ENCODE measurements at regions not wholly inside any gene's neighbourhood (a gene's known extent, or its start where the extent isn't known, plus 50 kb on each side); places are given as distances from the start of the nearest gene placed in this dataset.

DNA sequence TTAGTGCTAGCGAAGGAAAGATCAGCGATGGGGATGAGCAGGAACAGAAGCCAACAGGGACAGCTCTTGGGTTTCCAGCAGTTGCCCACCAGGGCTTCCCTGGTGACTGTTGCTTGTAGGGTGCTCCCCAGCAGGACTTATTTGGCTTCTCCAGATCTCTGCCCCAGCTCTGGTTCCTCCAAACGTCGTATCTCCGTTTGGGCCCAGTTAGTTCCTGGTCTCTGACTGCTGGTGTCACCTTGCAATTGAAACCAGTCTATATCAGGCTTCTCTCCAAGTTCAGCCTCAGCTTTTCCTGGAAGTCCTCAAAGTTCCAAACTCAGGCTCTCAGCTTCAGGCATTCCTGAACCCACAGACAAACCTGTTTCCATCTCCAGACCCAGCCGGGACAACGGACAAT lies 70.8 kb upstream of the NXT1 start:
- no peak for DNase-seq (ENCODE audit: low read depth in 3 of 3)

DNA sequence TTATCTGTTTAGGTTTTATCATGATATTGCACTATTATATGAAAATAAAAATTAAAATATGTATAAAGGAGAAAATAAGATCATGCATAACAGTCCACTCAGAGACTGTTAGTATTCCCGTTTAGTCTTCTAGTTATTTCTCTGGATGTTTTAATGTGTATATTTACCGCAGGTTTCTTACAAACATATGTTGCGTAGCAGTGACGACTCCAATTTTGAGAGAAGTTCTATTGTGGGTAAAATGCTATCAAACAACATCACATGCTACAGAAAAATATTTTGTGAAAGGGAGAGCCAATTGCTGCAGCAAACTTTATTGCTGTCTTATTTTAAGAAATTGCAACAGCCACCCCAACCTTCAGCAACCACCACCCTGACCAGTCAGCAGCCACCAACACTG lies 72.4 kb upstream of the NXT1 start:
- DNase-seq (ENCODE audit: low read depth in 3 of 3) = no peak

GRCh38 chr20:23277316-23277715 lies 73.3 kb upstream of the NXT1 start:
- DNase-seq (ENCODE audit: low read depth in 3 of 3) = no peak

GRCh38 chr20:23273776-23274175 lies 76.8 kb upstream of the NXT1 start:
- DNase-seq (ENCODE audit: low read depth in 3 of 3) = no peak

DNA sequence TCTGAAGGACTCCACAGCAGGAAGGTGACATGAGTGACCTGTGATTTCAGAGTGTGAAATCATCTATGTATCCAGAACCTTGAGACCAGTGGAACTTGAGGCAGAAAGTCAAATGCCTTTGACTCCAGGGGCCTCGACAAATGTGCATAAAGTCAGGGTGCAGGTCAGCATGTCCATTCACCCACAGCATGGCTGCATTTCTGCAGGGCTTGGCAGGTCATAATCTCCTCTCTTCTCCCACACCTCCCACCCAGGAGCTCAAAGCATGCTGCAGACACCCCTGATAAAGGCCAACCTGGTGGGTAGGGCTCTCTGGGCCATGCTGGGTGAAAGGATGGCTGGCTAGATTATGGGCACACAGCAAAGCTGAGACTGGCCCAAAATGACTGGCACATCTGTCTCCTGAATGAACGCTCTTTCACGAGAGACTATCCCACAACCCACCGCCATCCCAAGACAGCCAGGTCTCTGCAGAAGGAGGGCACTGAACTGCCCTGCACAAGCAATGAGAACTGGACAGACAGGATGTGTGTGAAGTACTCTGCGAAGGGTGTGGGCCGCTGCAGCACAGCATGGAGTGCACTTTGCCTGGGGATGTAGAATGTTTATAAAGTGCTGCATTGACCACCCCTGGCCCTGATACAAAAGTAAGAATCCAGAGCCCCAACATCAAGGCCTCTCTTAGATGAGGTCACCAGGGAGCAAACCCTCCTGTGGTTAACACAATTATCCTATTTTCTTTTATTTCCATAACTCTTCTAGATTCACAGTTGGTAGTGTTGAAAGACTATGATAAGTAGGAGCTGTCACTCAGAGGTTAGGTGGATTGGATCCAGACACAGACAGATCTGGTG lies 78.2 kb upstream of the NXT1 start:
- DNase-seq (ENCODE audit: low read depth in 3 of 3) = no peak

DNA sequence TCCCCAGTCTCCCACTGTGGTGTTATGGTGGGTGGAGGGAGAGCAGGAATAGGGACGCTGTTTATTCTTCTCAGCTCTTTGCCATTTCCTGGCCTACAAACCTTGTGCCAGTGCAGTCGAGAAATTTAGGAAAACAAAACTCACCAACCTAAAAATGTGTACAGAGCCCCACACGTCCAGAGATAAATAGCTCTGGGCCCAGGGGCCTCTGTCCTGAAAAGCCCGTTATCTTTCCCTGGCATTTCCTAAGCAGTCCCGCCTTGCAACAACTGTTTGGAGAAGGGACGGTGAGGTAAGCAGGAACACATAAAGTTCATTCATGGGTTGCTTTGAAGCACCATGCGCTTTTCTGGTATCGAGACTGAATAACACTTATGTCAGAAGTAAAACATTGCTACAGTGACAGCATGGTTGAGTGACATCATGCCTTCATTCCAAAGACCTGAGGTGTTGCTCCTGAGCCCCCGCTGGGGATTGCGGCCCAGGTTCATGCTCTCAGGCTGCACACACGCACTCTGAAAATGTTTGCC lies 80.1 kb upstream of the NXT1 start:
- DNase-seq (ENCODE audit: low read depth in 3 of 3) = no peak

DNA sequence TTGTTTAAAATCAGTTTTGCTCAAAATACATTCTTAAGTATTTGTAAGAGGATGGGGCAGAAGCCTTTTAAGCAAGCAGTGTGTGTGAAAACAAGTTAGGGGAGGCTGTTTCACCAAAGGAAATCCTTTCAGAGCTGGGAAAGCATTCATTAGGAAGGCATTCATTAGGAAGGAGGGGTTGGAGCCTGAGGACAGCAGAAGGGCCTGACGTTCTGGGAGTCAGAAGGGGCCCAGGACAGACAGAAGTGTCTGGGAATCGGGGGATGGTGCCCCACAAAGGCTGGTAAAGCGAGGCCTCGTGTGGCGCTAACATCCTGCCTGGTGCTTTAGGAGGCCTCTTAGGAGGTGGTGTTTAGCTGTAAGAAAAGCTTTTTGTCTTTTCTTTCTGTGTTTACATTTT lies 80.6 kb upstream of the NXT1 start:
- no peak for DNase-seq (ENCODE audit: low read depth in 3 of 3)

GRCh38 chr20:23268792-23269354 lies 81.7 kb upstream of the NXT1 start:
- DNase-seq (ENCODE audit: low read depth in 3 of 3) = no peak

DNA sequence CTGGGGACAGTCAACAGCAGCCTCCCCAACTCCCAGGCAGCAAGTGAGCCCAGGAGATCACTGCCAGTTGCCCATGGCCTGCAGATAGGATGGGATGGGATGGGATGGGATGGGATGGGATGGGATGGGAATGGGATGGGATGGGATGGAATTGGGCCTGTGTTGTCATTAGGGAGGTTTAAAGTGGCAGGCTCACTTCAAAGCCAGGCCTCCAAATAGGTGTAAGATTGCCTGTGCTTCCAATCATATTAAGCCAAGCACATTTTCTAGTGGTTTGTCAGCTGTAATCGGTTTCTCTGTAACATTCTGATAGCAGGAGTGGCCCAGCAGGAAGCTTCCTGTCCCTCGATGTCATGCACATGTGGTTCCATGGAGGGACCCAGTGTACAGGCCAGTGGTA lies 82.7 kb upstream of the NXT1 start:
- no peak for DNase-seq (ENCODE audit: low read depth in 3 of 3)

DNA sequence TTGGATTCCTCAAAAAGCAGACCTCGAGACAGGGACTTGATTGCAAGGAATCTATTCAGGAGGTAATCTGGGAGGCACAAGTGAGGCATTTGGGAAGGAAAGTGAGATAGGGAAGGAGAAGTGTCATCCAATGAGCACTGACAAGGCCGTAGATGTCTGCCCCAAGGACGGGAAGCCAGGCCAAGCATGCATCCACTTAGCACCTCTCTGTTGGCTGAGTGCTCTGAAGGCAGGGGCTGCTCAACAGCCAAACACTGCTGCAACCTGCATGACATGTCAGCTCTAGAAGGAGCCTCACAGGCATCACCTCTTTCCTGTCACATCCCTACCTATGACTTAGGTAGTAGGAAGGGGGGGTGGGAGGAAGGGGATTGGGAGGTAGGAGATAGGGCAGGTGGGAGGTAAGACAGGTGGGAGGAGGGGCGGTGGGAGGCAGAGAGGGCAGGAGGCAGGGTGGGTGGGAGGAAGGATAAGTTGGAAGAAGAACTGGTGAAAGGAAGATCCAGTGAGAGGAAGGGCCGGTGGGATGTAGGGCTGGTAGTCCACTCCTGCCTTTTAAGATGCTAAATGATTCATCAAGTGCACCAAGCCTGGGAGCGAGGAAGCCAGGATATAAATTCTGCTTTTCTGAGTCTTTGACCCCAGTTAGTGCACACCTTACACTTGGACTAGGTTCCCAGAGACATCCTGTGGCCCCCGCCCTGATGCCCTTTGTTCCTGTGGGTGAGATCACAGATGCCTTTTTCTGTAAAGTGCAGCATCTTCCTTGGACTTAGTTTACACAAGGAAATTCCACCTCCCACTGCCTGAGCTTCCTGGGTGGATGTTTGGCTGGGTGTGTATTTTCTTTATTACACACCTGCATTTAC lies 83.8 kb upstream of the NXT1 start:
- DNase-seq (ENCODE audit: low read depth in 3 of 3) = no peak

DNA sequence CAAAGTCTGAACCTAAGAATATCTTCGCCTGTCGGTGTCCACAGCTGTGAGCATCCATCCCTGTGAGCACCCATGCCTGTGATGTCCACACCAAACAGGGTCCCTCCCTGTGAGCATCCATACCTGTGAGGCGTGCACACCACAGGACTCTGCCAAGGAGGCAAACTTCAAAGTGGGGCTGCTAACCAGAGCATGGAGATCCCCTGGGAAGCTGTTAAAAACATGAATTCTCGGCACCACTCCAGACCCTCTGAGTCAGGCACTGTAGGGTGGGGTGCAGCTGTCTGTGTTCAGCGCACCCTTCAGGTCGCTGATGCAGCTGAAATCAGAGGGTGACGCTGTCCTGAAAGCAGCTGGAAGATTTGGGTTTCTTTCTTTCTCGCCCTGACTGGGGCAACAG lies 85.4 kb upstream of the NXT1 start:
- no peak for DNase-seq (ENCODE audit: low read depth in 3 of 3)

DNA sequence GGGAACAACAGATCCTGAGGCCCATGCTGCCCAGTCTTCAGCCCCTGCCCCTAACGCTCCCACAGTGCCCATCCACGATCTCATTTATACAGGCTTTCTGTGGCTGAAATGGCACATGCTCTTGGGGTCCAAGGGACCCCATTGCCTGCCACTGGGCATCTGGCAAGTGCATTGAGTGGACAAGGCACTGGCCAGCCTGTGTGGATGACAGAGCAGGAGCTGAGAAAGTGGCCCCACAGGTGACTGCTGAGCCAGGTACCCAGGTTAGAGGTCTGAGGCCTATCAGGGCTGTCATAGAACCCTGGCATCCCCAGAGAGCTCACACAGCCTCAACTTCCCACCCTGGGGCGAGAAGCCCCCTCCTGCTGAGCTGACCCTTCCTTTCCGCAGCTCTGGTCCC lies 86.0 kb upstream of the NXT1 start:
- DNase-seq (ENCODE audit: low read depth in 3 of 3) = no peak

- no peak for DNase-seq (ENCODE audit: low read depth in 3 of 3)
These were observed 90.3 kb upstream of the NXT1 start for GRCh38 chr20:23260181-23260840.

- no peak for DNase-seq (ENCODE audit: low read depth in 3 of 3)
These were observed 91.9 kb upstream of the NXT1 start for GRCh38 chr20:23258747-23259121.

DNA sequence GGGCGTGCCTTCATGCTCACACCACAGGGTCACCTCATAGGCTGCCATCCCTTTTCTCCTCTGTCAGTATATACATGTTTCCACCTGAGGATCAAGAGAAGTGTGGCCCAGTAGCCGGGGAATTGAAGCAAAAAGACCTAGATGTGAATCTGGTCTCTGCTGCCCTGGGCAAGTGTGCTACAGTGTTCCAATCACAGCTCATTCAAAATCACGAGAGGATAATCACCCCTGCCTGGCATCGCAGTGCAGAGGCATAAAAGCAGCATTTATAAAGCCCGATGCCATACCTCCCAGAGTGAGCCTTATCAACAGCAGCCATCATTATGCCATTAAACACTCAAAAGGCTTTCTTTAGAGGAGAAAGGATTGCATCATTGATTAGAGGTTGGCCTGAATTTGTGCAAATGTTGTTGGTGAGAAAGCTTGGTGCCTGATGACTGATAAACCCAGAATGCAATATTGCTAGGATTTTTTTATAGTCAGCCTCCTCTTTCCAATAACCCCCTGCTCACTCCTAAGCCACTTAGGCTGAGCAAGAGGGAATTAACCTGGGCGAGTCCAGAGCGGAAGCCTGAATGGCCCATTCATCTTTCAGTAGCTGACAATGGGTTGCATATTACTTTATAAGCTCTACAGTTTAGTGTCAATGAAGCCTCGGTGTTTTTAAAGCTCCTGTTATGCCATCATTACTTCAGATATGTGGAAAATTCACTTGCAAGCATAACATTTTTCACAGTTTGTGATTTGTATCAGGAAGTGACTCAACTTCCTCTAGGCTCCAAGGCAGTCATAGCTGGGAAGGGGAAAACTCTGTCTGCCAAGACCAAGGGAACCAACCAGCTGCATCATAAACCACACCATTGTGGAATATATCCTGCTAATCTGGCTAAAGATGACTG lies 92.5 kb upstream of the NXT1 start:
- DNase-seq (ENCODE audit: low read depth in 3 of 3) = no peak

GRCh38 chr20:23257106-23257761 lies 93.4 kb upstream of the NXT1 start:
- DNase-seq (ENCODE audit: low read depth in 3 of 3) = no peak

GRCh38 chr20:23255716-23256385 lies 94.7 kb upstream of the NXT1 start:
- DNase-seq (ENCODE audit: low read depth in 3 of 3) = no peak

DNA sequence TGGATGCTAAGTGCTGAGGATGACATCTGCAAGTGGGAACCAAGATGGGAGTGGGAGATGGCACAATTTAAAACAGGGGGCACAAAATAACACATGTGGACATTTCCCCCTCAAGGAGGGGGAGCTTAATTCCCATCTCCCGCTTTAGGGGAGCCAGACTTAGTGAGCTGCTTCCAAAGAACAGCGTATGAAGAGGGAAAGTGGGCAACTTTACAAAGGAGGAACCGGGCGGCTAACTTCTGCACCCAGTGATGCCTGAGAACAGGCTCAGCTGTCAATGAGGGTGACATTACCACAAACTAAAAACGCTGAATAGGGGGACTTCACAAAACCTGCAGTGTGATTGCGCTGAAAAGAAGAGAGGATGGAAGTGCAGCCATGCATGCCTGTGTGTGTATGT lies 95.5 kb upstream of the NXT1 start:
- no peak for DNase-seq (ENCODE audit: low read depth in 3 of 3)

- no peak for DNase-seq (ENCODE audit: low read depth in 3 of 3)
These were observed 96.1 kb upstream of the NXT1 start for GRCh38 chr20:23254505-23254904.

DNA sequence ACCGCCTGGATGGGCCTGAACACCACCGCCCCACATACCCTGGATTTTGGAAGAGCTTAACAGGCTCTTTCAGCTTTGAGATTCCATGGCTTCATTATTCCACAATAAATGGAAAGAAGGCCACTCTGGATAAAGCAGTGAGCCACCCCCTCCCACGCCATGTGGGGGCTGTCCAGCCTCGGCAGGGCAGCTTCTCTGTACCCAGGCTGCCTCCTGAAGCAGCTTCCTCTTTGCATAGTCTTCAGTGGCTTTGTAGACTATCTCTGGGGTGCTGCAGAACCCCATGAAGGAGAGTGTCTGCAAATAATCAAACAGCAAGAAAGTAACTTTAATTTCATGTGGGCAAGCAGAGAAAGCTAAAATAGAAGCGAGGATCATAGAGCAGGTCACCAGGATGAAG lies 96.6 kb upstream of the NXT1 start:
- DNase-seq (ENCODE audit: low read depth in 3 of 3) = no peak

All from stimulated activated CD4-positive, alpha-beta T cell treated with anti-CD3 and anti-CD28 coated beads, TNF-alpha, amount 100 ng/mL, for 48 hours (primary cell).